ENCODE measurements at regions not wholly inside any gene's neighbourhood (a gene's known extent, or its start where the extent isn't known, plus 50 kb on each side); places are given as distances from the start of the nearest gene placed in this dataset.

DNA sequence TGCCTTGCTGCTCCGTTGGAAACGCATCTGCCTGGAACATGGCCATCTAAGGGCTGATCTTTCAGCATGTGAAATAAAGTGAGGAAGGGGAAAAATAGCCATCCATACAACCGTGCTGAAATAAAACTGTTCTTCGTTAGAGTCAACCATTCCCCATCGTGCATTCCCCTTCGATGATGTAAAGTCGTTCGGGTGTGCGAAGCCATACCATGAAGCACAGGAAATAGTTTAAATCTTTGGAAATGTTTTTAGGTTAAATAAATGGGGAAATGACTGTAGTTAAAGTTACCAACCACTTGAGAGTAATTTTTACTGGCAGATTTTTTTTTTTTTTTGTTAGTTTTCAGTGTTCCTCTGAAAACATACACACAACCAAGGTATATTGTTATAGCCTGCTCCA is 302.5 kb downstream of the SH3GL2 start:
- Histone ChIP-seq H3K79me2 (ENCODE audit: control insufficient read depth, insufficient read depth, low read length) (no peaks in the 10 kb centered on the region), H4K20me1 (ENCODE audit: control insufficient read depth, insufficient read depth) (no peaks in the 10 kb centered on the region), H3K27me3 (replicated peaks in 1 of 2; ENCODE audit: control insufficient read depth in 2 of 2, insufficient read depth in 2 of 2, low read length in 1 of 2) (no peaks in the 10 kb centered on the region; a peak in 1 of 4 replicates), H3K36me3 (ENCODE audit: control insufficient read depth in 2 of 2, insufficient read depth in 2 of 2, low read length in 1 of 2) (no peaks in the 10 kb centered on the region), H3K9ac (ENCODE audit: control insufficient read depth, insufficient read depth, low read length) (no peak overlapping the region), H3K4me1 (ENCODE audit: control insufficient read depth, insufficient read depth, low read length) (no peaks in the 10 kb centered on the region), H3K27ac (ENCODE audit: control insufficient read depth, insufficient read depth) (no peak overlapping the region), H3K4me2 (ENCODE audit: control insufficient read depth, insufficient read depth) (no peak overlapping the region), H3K9me3 (replicated peaks; ENCODE audit: control insufficient read depth, insufficient read depth, low read length) (no peaks in the 10 kb centered on the region), H2AFZ (ENCODE audit: control insufficient read depth, low read depth, low read length) (no peak overlapping the region), H3K4me3 (no peak overlapping the region)
- SMC1A ChIA-PET (ENCODE audit: uncharacterized antibody, unreplicated experiment) = interaction anchor here (0.9 kb wide), 1 partner anchor 16 kb away, joined by 3 read pairs; no protein-coding TSS in a partner anchor
- intact Hi-C loops (cut with micrococcal nuclease; ENCODE audit: unreplicated experiment) (no loop called here), in situ Hi-C loops (cut with MboI) (no loop called here)
- CTCF ChIA-PET = no interaction called here
- no peak for DNase-seq (ENCODE audit: low read depth, low spot score)
- no peak for FAIRE-seq
- POLR2A ChIA-PET = no interaction called here
- no TSS peak for BruUV-seq (replicated peaks)
- ATAC-seq = no peak
- TF ChIP-seq MXI1 (IDR thresholded peaks at IDR 0.05; ENCODE audit: low read depth, low read length) = no peak
- TF ChIP-seq CBX3 (IDR thresholded peaks at IDR 0.05; ENCODE audit: borderline replicate concordance, low read depth) = no peak
- TF ChIP-seq BMI1 (IDR thresholded peaks at IDR 0.05; ENCODE audit: borderline replicate concordance) = no peak
- 65% methylated on average over 9 of the region's 9 CpGs for WGBS (ENCODE audit: insufficient coverage, insufficient replicate concordance, low lambda C conversion rate, missing lambda C conversion rate)
- RAD21 ChIA-PET (ENCODE audit: unreplicated experiment) = no interaction called here

DNA sequence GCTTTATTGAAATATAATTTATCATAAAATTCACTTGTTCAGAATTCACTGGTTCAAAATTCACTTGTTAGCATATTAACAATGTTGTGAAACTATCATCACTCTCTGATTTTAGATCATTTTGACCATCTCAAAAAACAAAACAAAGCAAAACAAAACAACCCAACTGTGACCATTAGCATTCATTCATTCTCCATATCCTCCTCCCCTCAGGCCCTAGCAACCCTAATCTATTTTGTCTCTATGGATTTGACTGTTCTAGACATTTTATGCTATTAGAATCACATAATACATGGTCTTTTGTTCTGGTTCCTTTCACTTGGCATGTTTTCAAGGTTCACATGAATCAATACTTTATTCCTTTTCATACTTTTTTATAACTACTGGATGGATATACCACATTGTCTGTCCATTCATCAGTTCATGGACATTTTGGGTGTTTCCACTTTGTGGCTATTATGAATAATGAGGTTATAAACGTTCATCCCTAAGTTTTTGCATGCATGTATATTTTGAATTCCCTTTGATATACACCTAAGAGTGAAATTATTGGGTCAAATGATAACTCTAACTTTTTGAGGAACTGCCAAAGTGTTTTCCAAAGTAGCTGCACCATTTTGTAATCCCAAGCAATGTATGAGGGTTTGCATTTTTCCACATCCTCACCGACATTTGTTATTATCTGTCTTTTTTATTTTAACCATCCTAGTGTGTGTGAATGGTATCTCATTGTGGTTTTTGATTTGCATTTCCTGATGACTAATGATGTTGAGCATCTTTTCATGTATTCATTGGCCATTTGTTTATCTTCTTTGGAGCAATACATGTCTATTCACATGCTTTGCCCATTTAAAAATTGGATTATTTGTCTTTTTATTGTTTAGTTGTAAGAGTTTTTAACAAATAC is 304.1 kb downstream of the SH3GL2 start:
- ATAC-seq = no peak
- RAD21 ChIA-PET (ENCODE audit: unreplicated experiment) = no interaction called here
- no peak overlapping the region for H3K4me3 ChIP-seq
- H3K9me3 ChIP-seq (replicated peaks; ENCODE audit: control insufficient read depth, insufficient read depth, low read length) = no peaks in the 10 kb centered on the region; the same call in 2 of the 3 replicates
- CTCF ChIA-PET = no interaction called here
- intact Hi-C loops (cut with micrococcal nuclease; ENCODE audit: unreplicated experiment) = no loop called here
- SMC1A ChIA-PET (ENCODE audit: uncharacterized antibody, unreplicated experiment) = interaction anchor here (1.6 kb wide), 1 partner anchor 330 kb away, joined by 3 read pairs; no protein-coding TSS in a partner anchor
- H3K79me2 ChIP-seq (ENCODE audit: control insufficient read depth, insufficient read depth, low read length) = no peaks in the 10 kb centered on the region
- no peaks in the 10 kb centered on the region for H4K20me1 ChIP-seq (ENCODE audit: control insufficient read depth, insufficient read depth)
- H2AFZ ChIP-seq (ENCODE audit: control insufficient read depth, low read depth, low read length) = no peak overlapping the region
- no peak for DNase-seq (ENCODE audit: low read depth, low spot score)
- BruUV-seq (replicated peaks) = no TSS peak
- in situ Hi-C loops (cut with MboI) = no loop called here
- no peaks in the 10 kb centered on the region for H3K36me3 ChIP-seq (ENCODE audit: control insufficient read depth in 2 of 2, insufficient read depth in 2 of 2, low read length in 1 of 2)
- 26% methylated on average over 2 of the region's 2 CpGs for WGBS (ENCODE audit: insufficient coverage, insufficient replicate concordance, low lambda C conversion rate, missing lambda C conversion rate)
- no peak overlapping the region for H3K27ac ChIP-seq (ENCODE audit: control insufficient read depth, insufficient read depth)
- H3K4me2 ChIP-seq (ENCODE audit: control insufficient read depth, insufficient read depth) = no peak overlapping the region
- H3K27me3 ChIP-seq (replicated peaks in 1 of 2; ENCODE audit: control insufficient read depth in 2 of 2, insufficient read depth in 2 of 2, low read length in 1 of 2) = no peaks in the 10 kb centered on the region; a peak in 1 of 4 replicates
- no peak for FAIRE-seq
- POLR2A ChIA-PET = no interaction called here
- H3K9ac ChIP-seq (ENCODE audit: control insufficient read depth, insufficient read depth, low read length) = no peak overlapping the region
- no peaks in the 10 kb centered on the region for H3K4me1 ChIP-seq (ENCODE audit: control insufficient read depth, insufficient read depth, low read length)
- TF ChIP-seq DPF2 (IDR thresholded peaks at IDR 0.05) (no peak), CHD2 (IDR thresholded peaks at IDR 0.05; ENCODE audit: borderline replicate concordance, low read depth, low read length) (no peak), PAX5 (IDR thresholded peaks at IDR 0.05; ENCODE audit: borderline replicate concordance, low read depth, low read length) (no peak), HDAC2 (IDR thresholded peaks at IDR 0.05) (no peak), GABPA (IDR thresholded peaks at IDR 0.05; ENCODE audit: low read depth) (no peak), SUPT20H (IDR thresholded peaks at IDR 0.05; ENCODE audit: borderline replicate concordance, control insufficient read depth, low read depth, low read length) (no peak), TCF7 (IDR thresholded peaks at IDR 0.05; ENCODE audit: borderline replicate concordance) (no peak), NFIC (IDR thresholded peaks at IDR 0.05; ENCODE audit: low read depth, low read length) (no peak)
- TF ChIP-seq, protein P1, sequence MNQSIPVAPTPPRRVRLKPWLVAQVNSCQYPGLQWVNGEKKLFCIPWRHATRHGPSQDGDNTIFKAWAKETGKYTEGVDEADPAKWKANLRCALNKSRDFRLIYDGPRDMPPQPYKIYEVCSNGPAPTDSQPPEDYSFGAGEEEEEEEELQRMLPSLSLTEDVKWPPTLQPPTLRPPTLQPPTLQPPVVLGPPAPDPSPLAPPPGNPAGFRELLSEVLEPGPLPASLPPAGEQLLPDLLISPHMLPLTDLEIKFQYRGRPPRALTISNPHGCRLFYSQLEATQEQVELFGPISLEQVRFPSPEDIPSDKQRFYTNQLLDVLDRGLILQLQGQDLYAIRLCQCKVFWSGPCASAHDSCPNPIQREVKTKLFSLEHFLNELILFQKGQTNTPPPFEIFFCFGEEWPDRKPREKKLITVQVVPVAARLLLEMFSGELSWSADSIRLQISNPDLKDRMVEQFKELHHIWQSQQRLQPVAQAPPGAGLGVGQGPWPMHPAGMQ (IDR thresholded peaks at IDR 0.05; ENCODE audit: borderline replicate concordance) = no peak
- TF ChIP-seq, protein P2, sequence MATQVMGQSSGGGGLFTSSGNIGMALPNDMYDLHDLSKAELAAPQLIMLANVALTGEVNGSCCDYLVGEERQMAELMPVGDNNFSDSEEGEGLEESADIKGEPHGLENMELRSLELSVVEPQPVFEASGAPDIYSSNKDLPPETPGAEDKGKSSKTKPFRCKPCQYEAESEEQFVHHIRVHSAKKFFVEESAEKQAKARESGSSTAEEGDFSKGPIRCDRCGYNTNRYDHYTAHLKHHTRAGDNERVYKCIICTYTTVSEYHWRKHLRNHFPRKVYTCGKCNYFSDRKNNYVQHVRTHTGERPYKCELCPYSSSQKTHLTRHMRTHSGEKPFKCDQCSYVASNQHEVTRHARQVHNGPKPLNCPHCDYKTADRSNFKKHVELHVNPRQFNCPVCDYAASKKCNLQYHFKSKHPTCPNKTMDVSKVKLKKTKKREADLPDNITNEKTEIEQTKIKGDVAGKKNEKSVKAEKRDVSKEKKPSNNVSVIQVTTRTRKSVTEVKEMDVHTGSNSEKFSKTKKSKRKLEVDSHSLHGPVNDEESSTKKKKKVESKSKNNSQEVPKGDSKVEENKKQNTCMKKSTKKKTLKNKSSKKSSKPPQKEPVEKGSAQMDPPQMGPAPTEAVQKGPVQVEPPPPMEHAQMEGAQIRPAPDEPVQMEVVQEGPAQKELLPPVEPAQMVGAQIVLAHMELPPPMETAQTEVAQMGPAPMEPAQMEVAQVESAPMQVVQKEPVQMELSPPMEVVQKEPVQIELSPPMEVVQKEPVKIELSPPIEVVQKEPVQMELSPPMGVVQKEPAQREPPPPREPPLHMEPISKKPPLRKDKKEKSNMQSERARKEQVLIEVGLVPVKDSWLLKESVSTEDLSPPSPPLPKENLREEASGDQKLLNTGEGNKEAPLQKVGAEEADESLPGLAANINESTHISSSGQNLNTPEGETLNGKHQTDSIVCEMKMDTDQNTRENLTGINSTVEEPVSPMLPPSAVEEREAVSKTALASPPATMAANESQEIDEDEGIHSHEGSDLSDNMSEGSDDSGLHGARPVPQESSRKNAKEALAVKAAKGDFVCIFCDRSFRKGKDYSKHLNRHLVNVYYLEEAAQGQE (IDR thresholded peaks at IDR 0.05; ENCODE audit: low read depth, low read length) = no peak
